ENCODE measurements at regions not wholly inside any gene's neighbourhood (a gene's known extent, or its start where the extent isn't known, plus 50 kb on each side); places are given as distances from the start of the nearest gene placed in this dataset.

DNA sequence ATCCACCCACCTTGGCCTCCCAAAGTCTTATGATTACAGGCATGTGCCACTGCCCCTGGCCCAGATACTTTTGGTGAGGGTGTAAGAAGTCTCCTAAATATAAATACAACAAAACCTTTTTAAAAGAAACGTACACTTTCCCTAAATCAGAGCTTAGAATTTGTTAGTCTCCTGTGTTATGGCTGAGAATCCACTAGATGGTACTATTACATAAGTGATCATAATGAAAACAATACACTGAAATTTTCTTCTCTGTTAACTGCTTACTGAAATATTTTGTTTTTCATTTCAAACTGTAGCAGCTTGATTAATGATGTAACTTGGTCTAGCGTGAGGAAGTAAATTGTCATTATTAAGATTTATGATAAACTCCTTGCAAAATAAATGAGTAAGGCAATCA, 74.8 kb upstream of the FAM98A start:
- TF ChIP-seq, protein P1, sequence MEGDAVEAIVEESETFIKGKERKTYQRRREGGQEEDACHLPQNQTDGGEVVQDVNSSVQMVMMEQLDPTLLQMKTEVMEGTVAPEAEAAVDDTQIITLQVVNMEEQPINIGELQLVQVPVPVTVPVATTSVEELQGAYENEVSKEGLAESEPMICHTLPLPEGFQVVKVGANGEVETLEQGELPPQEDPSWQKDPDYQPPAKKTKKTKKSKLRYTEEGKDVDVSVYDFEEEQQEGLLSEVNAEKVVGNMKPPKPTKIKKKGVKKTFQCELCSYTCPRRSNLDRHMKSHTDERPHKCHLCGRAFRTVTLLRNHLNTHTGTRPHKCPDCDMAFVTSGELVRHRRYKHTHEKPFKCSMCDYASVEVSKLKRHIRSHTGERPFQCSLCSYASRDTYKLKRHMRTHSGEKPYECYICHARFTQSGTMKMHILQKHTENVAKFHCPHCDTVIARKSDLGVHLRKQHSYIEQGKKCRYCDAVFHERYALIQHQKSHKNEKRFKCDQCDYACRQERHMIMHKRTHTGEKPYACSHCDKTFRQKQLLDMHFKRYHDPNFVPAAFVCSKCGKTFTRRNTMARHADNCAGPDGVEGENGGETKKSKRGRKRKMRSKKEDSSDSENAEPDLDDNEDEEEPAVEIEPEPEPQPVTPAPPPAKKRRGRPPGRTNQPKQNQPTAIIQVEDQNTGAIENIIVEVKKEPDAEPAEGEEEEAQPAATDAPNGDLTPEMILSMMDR (IDR thresholded peaks at IDR 0.05), result peak in 3 of 4 experiments; percentile 4 to 41 (median 29)
- TF ChIP-seq POLR2A (IDR thresholded peaks at IDR 0.05), result no peak

All from uterus (tissue), 2 donors.